Esophagus squamous epithelium (tissue), 5 donors: ENCODE measurements at regions not wholly inside any gene's neighbourhood (a gene's known extent, or its start where the extent isn't known, plus 50 kb on each side); places are given as distances from the start of the nearest gene placed in this dataset.

Source experiments
- DNase-seq: peaks from one replicate; lab custom pipeline; 2025; lab: John Stamatoyannopoulos, UW
- H3K27ac ChIP-seq, 4 donors: fragments of 200-600 bp; sonication (generic); one replicate each; pipeline ENCODE4 v1.5.1; 2016 to 2019; ENCODE audit warnings: mild to moderate bottlenecking in 1 of 4
- H3K27me3 ChIP-seq, 4 donors: fragments of 200-600 bp; sonication (generic); 1 replicate in 3 of 4; 2 replicates in 1 of 4; pipeline versions ENCODE4 v1.5.1 to v1.6.0; 2017 to 2021; ENCODE audit warnings: antibody characterized with exemption in 1 of 4
- H3K36me3 ChIP-seq, 3 donors: fragments of 200-600 bp; sonication (generic); one replicate each; pipeline ENCODE4 v1.5.1; 2016 to 2019
- H3K4me1 ChIP-seq, 3 donors: fragments of 200-600 bp; sonication (generic); one replicate each; pipeline ENCODE4 v1.5.1; 2017 to 2019
- H3K4me3 ChIP-seq, 4 donors: fragments of 200-600 bp; sonication (generic); 1 replicate in 3 of 4; 2 replicates in 1 of 4; pipeline ENCODE4 v1.5.1; 2016 to 2019; ENCODE audit warnings: mild to moderate bottlenecking in 2 of 4, moderate library complexity in 1 of 4
- H3K9me3 ChIP-seq, 3 donors: fragments of 200-600 bp; sonication (generic); one replicate each; pipeline ENCODE4 v1.5.1; 2016 to 2019
- POLR2A ChIP-seq, 4 donors: fragments of 450-650 bp; IDR thresholded peaks; one replicate each; pipeline ENCODE4 v1.6.1; 2017; ENCODE audit warnings: antibody characterized with exemption in 4 of 4, mild to moderate bottlenecking in 4 of 4, moderate library complexity in 3 of 4
- WGBS, 2 donors: methylation state at CpG; one replicate each; pipeline ENCODE4 v1.1.5; 2018; 5-methylcytosine and 5-hydroxymethylcytosine counted together
- intact Hi-C: fragments of 100-400 bp; cut with DNase I; formaldehyde crosslinking; loops from one replicate; pipeline ENCODE4 v1.15.0; 2022
- TF ChIP-seq, protein P1 (sequence below), 6 experiments: fragments of 450-650 bp in 4 of 6; fragments of 200-600 bp in 2 of 6; sonication (generic) in 2 of 6; IDR thresholded peaks; one replicate each; pipeline ENCODE4 v1.5.1; 2016 to 2019; ENCODE audit warnings: antibody characterized with exemption in 6 of 6, mild to moderate bottlenecking in 4 of 6, moderate library complexity in 4 of 6
- donor health status: DM: yes; HTN: yes; CAD: no.

DNA sequence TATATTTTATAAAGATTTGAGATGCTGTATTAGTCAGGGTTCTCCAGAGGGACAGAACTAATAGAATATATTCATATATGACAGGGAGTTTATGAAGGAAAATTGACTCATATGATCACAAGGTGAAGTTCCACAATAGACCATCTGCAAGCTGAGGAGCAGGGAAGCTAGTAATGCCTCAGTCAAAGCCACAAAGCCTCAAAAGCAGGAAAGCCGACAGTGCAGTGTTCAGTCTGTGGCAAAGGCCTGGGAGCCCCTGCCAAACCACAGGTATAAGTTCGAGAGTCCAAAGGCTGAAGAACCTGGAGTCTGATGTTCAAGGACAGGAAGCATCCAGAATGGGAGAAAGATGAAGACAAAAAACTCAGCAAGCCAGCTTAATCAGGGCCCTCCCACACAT lies 382.2 kb downstream of the LRRC70 start:
- Histone ChIP-seq H3K36me3 (no peaks in the 10 kb centered on the region), H3K4me3 (no peak overlapping the region), H3K9me3 (peaks cover 0 to 20% (median 0%) of the 10 kb centered on the region in 3 donors), H3K4me1 (no peaks in the 10 kb centered on the region), H3K27me3 (no peaks in the 10 kb centered on the region), H3K27ac (no peak overlapping the region)
- TF ChIP-seq POLR2A (IDR thresholded peaks at IDR 0.05) = no peak
- TF ChIP-seq, protein P1, sequence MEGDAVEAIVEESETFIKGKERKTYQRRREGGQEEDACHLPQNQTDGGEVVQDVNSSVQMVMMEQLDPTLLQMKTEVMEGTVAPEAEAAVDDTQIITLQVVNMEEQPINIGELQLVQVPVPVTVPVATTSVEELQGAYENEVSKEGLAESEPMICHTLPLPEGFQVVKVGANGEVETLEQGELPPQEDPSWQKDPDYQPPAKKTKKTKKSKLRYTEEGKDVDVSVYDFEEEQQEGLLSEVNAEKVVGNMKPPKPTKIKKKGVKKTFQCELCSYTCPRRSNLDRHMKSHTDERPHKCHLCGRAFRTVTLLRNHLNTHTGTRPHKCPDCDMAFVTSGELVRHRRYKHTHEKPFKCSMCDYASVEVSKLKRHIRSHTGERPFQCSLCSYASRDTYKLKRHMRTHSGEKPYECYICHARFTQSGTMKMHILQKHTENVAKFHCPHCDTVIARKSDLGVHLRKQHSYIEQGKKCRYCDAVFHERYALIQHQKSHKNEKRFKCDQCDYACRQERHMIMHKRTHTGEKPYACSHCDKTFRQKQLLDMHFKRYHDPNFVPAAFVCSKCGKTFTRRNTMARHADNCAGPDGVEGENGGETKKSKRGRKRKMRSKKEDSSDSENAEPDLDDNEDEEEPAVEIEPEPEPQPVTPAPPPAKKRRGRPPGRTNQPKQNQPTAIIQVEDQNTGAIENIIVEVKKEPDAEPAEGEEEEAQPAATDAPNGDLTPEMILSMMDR (IDR thresholded peaks at IDR 0.05) = no peak
- 58 to 70% methylated on average over 2 of the region's 2 CpGs for WGBS, 2 donors
- intact Hi-C loops = no loop called here
- DNase-seq = no peak

DNA sequence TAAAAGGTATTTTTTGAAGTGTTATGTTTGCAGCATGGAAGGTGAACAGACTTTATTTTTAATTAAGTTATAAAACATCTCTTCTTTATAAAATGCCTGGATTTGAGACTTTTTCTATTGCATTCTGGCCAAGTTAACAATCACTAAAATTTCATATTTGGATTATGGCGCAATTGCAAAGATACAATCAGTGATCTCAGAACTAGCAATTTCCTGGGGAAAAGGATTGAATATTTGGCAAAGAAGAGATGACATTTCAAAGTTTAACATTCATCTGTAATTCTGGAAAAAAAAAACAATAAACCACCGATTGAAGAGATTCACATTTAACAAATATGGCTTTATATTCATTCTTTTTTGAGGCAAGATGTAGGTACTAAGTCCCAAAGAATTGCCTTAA lies 378.0 kb downstream of the LRRC70 start:
- no peaks in the 10 kb centered on the region for H3K9me3 ChIP-seq
- no peak overlapping the region for H3K27ac ChIP-seq
- intact Hi-C loops = no loop called here
- TF ChIP-seq, protein P1 (IDR thresholded peaks at IDR 0.05) = no peak
- no peak for TF ChIP-seq POLR2A (IDR thresholded peaks at IDR 0.05)
- no peaks in the 10 kb centered on the region for H3K4me1 ChIP-seq
- no peak overlapping the region for H3K4me3 ChIP-seq
- no peaks in the 10 kb centered on the region for H3K27me3 ChIP-seq
- DNase-seq = no peak
- WGBS, 2 donors = 78 to 81% methylated on average over 2 of the region's 2 CpGs
- no peaks in the 10 kb centered on the region for H3K36me3 ChIP-seq

DNA sequence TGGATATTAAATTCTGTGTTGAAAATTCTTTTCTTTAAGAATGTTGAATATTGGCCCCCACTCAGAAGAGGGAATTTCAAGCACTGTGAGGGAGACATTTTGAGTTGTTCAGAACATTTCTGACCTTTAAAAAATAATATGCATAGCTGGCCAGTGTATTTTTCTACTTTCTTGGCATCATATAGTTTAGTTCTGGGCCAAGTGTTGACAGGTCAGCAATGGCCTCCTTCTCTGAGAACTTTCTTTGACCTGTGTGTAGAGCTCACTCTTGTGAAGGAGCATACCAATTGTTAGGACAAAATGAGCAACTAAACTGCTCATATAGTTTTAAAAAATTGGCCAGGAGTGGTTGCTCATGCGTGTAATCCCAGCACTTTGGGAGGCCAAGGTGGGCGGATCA lies 376.0 kb downstream of the LRRC70 start:
- TF ChIP-seq POLR2A (IDR thresholded peaks at IDR 0.05) = no peak
- TF ChIP-seq, protein P1 (IDR thresholded peaks at IDR 0.05) = no peak
- WGBS, 2 donors = 61 to 83% methylated on average over 2 of the region's 2 CpGs

DNA sequence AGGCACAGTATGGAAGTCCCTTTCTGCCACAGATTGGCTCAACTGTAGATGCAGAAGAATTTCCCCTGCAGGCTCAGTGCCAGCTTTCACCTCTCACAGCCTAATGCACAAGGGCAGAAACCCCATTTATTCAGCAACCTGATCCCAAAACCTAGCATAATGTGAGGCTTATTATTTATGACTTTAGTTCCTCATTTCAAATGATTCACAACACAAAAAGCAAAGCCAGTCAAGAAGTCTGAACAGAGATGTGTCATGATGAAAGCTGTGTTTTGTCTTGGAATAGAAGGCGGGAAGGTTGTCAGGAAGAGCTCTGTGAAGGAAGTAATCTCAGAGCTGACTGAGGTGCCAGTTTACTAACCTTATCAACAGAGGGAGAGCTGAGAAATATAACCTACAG lies 369.7 kb downstream of the LRRC70 start:
- Histone ChIP-seq H3K36me3 (no peaks in the 10 kb centered on the region), H3K4me1 (no peaks in the 10 kb centered on the region), H3K9me3 (no peaks in the 10 kb centered on the region), H3K27me3 (no peaks in the 10 kb centered on the region), H3K27ac (no peak overlapping the region), H3K4me3 (no peak overlapping the region)
- TF ChIP-seq POLR2A (IDR thresholded peaks at IDR 0.05) = no peak
- TF ChIP-seq, protein P1 (IDR thresholded peaks at IDR 0.05) = no peak
- 32 to 47% methylated on average over 1 of the region's 1 CpG for WGBS, 2 donors
- intact Hi-C loops = no loop called here
- DNase-seq = no peak

More for the DNA sequence above, 376.0 kb downstream of the LRRC70 start:
- no peak overlapping the region for H3K27ac ChIP-seq
- H3K36me3 ChIP-seq = no peaks in the 10 kb centered on the region
- H3K9me3 ChIP-seq = no peaks in the 10 kb centered on the region
- H3K4me1 ChIP-seq = no peaks in the 10 kb centered on the region
- DNase-seq = no peak
- no peak overlapping the region for H3K4me3 ChIP-seq
- H3K27me3 ChIP-seq = no peaks in the 10 kb centered on the region
- intact Hi-C loops = no loop called here

DNA sequence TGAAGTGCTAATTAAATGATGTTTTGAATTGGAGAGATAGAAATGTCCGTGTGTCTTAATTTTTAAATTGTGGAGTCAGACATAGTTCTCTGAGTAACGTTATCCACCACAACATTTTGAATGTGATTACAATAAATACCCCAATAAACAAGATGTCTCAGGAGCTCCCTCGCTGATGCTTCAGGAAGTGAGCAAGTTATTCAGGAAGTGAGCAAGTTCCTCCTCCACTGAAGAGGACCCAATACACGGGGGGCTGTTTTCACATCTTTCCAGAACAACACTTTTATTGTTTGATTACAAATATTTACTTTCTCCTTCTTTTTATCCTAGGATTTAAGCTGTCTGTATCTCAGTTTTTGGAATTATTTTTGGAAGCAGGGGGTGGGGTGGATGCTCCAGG lies 363.8 kb downstream of the LRRC70 start:
- DNase-seq = no peak
- H3K4me3 ChIP-seq = no peak overlapping the region
- WGBS, 2 donors = 21 to 42% methylated on average over 4 of the region's 4 CpGs
- no peaks in the 10 kb centered on the region for H3K9me3 ChIP-seq
- H3K4me1 ChIP-seq = no peaks in the 10 kb centered on the region
- no peak overlapping the region for H3K27ac ChIP-seq
- no peaks in the 10 kb centered on the region for H3K36me3 ChIP-seq
- TF ChIP-seq POLR2A (IDR thresholded peaks at IDR 0.05) = no peak
- TF ChIP-seq, protein P1 (IDR thresholded peaks at IDR 0.05) = no peak
- no peaks in the 10 kb centered on the region for H3K27me3 ChIP-seq
- intact Hi-C loops = no loop called here
